HepG2 (cell line): ENCODE measurements at regions not wholly inside any gene's neighbourhood (a gene's known extent, or its start where the extent isn't known, plus 50 kb on each side); places are given as distances from the start of the nearest gene placed in this dataset.

Experiments used
- ATRX ChIP-seq: sonication (generic); formaldehyde crosslinking; IDR thresholded peaks from 2 replicates; pipeline ENCODE4 v1.4.0; 2020; ENCODE audit warnings: missing genetic modification reagents, borderline replicate concordance
- CBX5 ChIP-seq: sonication (generic); formaldehyde crosslinking; IDR thresholded peaks from 2 replicates; pipeline ENCODE4 v1.4.0; 2020; ENCODE audit warnings: missing genetic modification reagents, borderline replicate concordance
- CREB1 ChIP-seq, 2 experiments: fragments of 450-650 bp in 1 of 2; IDR thresholded peaks; 2 replicates each; pipeline ENCODE4 v1.6.1; 2016 to 2017; ENCODE audit warnings: control low read depth in 1 of 2, mild to moderate bottlenecking in 1 of 2, missing compliant biosample characterization in 1 of 2, missing genetic modification characterization in 1 of 2
- HNRNPK ChIP-seq: fragments of 200-400 bp; formaldehyde crosslinking; IDR thresholded peaks from 2 replicates; pipeline ENCODE4 v1.6.1; 2018; ENCODE audit warnings: low read length, low read depth, moderate library complexity, mild to moderate bottlenecking; ENCODE audit not compliant: poor library complexity, severe bottlenecking
- KDM5A ChIP-seq: fragments of 200-600 bp; sonication (generic); IDR thresholded peaks from 2 replicates; pipeline ENCODE4 v1.7.0; 2018; ENCODE audit warnings: antibody characterized with exemption, mild to moderate bottlenecking, low read length, borderline replicate concordance
- PHF8 ChIP-seq: sonication (generic); formaldehyde crosslinking; IDR thresholded peaks from 2 replicates; pipeline ENCODE4 v1.5.0; 2020; ENCODE audit warnings: missing genetic modification reagents
- POLR2AphosphoS5 ChIP-seq: IDR thresholded peaks from 2 replicates; pipeline ENCODE4 v1.6.1; 2012; ENCODE audit warnings: low read depth, low read length
- ZNF350 ChIP-seq: sonication (generic); formaldehyde crosslinking; IDR thresholded peaks from 2 replicates; pipeline ENCODE4 v1.4.0; 2020; ENCODE audit warnings: mild to moderate bottlenecking, low read depth, missing genetic modification reagents, borderline replicate concordance
- TF ChIP-seq, protein P1 (sequence below): sonication (generic); formaldehyde crosslinking; IDR thresholded peaks from 2 replicates; pipeline ENCODE4 v1.9.0; 2022; ENCODE audit warnings: low read depth, missing genetic modification reagents
- TF ChIP-seq, protein P2 (sequence below): sonication (generic); formaldehyde crosslinking; IDR thresholded peaks from 2 replicates; pipeline ENCODE4 v1.8.1; 2022; ENCODE audit warnings: mild to moderate bottlenecking, missing genetic modification reagents
- TF ChIP-seq, protein P3 (sequence below): sonication (generic); formaldehyde crosslinking; IDR thresholded peaks from 2 replicates; pipeline ENCODE4 v1.5.0; 2020; ENCODE audit warnings: mild to moderate bottlenecking, missing genetic modification reagents, moderate library complexity

DNA sequence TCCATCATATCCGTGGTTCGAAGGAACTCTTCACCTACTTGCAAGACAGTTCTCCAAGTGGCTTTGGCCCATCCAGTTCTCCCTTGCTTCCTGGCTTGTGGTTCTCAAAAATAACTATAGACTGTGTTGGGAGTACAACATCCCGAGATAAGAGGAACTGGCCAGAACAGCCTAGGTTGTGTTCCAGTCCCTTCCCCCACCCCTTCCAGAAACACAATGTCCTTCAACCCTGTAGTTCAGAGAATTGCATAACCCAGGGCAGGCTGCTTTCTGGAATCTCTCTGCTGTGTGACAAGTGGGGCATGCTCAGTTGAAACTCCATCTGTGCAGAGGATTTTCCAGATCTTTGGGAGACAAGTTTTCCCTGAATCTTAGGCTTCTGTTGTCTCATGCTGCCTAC lies 206.5 kb downstream of the PCDH10 start:
- TF ChIP-seq CBX5 (CRISPR knock-in tag) (no peak), ZNF350 (no peak), HNRNPK (no peak), POLR2AphosphoS5 (no peak), ATRX (CRISPR knock-in tag) (no peak), PHF8 (CRISPR knock-in tag) (no peak), CREB1 (IDR thresholded peaks at IDR 0.05) (no peak), CREB1 (CRISPR knock-in tag; IDR thresholded peaks at IDR 0.05) (no peak), KDM5A (no peak)
- TF ChIP-seq, protein P1, sequence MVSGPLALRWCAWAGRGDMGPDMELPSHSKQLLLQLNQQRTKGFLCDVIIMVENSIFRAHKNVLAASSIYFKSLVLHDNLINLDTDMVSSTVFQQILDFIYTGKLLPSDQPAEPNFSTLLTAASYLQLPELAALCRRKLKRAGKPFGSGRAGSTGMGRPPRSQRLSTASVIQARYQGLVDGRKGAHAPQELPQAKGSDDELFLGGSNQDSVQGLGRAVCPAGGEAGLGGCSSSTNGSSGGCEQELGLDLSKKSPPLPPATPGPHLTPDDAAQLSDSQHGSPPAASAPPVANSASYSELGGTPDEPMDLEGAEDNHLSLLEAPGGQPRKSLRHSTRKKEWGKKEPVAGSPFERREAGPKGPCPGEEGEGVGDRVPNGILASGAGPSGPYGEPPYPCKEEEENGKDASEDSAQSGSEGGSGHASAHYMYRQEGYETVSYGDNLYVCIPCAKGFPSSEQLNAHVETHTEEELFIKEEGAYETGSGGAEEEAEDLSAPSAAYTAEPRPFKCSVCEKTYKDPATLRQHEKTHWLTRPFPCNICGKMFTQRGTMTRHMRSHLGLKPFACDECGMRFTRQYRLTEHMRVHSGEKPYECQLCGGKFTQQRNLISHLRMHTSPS (CRISPR knock-in tag), result no peak
- TF ChIP-seq, protein P2, sequence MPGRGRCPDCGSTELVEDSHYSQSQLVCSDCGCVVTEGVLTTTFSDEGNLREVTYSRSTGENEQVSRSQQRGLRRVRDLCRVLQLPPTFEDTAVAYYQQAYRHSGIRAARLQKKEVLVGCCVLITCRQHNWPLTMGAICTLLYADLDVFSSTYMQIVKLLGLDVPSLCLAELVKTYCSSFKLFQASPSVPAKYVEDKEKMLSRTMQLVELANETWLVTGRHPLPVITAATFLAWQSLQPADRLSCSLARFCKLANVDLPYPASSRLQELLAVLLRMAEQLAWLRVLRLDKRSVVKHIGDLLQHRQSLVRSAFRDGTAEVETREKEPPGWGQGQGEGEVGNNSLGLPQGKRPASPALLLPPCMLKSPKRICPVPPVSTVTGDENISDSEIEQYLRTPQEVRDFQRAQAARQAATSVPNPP (CRISPR knock-in tag), result no peak
- TF ChIP-seq, protein P3, sequence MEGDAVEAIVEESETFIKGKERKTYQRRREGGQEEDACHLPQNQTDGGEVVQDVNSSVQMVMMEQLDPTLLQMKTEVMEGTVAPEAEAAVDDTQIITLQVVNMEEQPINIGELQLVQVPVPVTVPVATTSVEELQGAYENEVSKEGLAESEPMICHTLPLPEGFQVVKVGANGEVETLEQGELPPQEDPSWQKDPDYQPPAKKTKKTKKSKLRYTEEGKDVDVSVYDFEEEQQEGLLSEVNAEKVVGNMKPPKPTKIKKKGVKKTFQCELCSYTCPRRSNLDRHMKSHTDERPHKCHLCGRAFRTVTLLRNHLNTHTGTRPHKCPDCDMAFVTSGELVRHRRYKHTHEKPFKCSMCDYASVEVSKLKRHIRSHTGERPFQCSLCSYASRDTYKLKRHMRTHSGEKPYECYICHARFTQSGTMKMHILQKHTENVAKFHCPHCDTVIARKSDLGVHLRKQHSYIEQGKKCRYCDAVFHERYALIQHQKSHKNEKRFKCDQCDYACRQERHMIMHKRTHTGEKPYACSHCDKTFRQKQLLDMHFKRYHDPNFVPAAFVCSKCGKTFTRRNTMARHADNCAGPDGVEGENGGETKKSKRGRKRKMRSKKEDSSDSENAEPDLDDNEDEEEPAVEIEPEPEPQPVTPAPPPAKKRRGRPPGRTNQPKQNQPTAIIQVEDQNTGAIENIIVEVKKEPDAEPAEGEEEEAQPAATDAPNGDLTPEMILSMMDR (CRISPR knock-in tag), result no peak
